ENCODE measurements at regions not wholly inside any gene's neighbourhood (a gene's known extent, or its start where the extent isn't known, plus 50 kb on each side); places are given as distances from the start of the nearest gene placed in this dataset.
A peak's percentile ranks its signal among the peaks of the same experiment; 100 is the strongest.

DNA sequence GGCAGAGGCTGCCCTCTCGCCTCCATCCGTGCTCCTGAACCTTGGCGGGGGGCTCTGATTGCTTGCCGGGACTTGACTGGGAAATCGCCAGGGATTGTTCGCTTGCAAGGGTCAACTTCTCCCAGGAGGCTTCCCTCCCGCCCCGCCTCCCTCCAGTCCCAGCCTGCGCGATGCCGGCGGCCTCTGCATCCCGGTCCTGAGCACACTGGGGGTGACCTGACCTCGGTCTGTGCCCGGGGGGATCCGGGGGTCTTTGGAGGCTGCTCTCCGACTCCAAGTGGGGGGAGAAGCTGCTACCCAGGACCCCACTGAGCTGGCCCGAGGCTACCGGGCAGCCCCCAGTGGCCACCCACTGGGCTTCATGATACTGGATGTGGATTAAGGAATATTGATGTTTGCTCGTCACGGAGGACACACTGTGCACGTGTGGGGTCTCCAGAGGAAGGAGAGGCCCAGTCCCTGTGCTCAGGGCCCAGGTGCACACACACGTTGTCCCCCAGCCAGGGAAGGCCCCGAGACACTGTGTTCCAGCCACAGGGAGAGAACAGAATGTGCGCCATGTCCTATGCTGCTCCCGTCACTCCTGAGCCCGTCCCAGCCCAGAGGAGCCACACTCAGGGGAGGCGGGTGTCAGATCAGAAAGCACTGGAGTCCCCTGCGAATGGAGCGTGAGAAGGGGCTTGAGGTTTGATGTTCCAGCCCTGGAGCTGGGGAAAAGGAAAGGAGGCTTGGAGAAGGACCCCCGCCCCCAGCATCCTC is 55.9 kb upstream of the NKX1-1 start:
- peak; percentile 39 for DNase-seq

DNA sequence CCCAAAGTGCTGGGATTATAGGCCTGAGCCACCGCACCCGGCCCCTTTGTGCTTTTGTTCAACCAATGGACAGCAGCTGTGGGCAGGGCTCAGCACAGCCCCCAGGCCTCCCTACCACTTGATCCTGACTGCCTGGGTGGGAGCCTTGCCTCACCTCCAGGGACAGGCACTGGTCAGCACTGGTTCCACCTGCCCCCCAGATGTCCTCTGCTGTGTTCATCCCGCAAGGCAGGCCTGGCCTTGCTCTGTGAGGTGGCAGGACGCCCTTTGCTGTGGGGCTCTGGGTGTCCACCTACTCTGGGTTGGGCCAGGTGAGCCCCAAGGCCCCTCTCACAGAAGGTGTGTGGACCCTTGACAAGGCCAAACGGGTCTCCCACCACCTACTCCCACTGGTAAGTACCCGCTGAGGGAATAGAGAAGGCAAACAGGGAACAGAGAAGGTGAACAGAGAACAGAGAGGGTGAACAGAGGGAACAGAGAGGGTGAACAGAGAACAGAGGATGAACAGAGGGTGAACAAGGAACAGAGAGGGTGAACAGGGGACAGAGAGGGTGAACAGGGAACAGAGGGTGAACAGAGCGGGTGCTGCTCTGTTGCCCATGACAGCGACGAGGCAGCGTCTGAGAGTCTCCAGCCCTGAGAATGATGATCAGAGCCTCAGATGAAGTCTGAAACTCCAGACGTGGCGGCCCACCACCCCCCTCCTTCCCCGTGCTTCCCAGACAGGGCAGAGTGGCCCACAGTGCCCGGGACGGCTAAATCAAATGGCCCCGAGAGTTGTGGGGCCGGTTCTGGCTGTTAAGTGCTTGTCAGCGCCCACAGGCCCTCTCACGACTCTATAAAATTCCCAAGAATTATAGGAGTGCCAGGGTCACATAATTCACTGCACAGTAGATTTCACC is 55.0 kb upstream of the NKX1-1 start:
- DNase-seq: peak; percentile 38

DNA sequence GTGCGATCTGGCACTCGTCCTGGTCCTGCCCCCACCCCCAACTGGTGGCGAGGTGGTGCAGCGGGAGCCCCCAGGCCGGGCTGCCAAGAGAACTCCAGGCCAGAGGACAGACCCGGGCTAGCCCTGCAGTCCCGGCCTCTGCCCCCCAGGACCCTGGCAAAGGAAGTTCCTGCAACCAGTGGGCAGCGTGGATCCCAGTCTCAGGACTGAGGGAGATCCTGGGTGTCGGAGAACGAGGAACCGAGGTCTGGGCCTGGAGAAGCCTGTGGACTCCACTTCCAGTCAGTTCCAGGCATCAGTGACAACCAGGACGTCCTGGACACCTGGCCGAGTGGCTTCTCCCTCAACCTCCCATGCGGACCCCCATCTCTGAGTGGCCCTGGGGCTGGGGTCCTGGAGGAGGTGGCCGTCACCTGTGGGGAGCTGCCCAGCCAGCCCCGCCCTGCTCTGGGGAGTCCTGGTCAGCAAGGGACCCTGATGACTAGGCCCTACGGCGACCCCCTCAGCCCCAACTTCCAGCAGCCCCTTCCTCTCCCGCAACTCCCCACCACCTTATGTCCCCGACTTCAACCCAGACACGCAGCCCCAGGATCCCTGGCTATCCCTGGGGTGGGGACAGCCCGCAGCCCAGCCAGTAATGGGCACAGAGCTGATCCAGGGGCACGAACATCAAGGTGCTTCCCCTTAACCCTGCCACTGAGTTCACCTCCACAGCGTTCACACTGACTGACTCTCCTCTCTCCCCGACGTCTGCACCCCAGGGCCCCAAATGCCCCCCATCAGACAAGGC is 53.7 kb upstream of the NKX1-1 start:
- peak; percentile 42 for DNase-seq

DNA sequence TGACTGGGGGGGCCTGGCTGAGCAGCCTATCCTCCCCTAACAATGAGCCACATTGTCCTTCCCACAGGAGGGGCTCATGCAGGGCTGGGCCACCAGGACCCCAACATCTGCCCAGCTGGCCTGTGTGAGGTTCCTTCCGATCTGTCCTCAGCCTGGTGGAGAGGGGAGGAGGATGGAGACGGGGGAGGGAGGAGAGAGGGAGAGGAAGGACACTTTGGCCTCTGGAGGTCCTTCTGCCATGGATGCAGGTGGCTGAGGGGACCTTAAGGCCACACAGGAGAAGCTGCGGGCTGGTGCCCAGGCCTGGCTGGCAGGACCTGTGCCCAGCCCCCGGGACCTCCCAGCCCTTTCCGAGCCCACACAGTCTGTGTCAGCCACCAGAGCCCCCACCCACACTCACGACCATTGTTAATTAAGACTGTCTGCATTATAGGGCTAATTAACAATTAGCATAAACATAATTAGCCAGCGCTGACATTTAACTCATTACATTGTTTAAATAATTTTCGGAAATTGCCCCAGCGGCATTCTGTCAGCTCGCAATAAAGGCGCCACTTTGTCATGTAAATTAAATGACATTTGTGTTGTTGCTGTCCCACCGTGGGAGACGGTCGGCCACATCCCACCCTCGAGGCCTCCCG is 53.0 kb upstream of the NKX1-1 start:
- DNase-seq: no peak

DNA sequence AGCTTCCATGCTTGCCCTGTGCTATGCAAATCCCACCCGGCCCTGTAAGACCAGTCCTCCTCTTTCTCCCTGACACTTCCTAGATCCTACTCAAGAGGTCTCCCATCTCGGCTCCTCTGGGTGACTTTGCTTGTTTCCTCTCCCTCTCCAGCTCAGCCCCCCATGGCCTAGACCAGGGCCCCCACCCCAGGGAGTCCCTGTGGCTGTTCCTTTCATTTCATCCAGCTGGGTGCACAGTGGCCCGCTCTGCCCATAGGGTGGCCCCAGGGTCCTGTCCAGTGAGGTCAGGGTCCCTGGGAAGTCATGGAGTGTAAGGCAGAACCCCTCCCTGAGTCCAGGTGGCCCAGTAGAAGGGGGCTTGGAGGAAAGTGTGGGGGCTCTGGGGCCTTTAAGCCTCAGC is 52.3 kb upstream of the NKX1-1 start:
- no peak for DNase-seq

Measured in activated CD8-positive, alpha-beta memory T cell treated with anti-CD3 and anti-CD28 coated beads, Interleukin-2, amount 50 U/mL, for 48 hours (primary cell).